Endodermal cell (in vitro differentiated cells): ENCODE measurements at regions not wholly inside any gene's neighbourhood (a gene's known extent, or its start where the extent isn't known, plus 50 kb on each side); places are given as distances from the start of the nearest gene placed in this dataset.

Experiments
- DNase-seq: peaks from one replicate; pipeline ENCODE4 v3.0.0-alpha.2; 2017
- H3K27ac ChIP-seq: 2 replicates; pipeline ENCODE4 v1.5.1; 2013; ENCODE audit warnings: mild to moderate bottlenecking, low read depth, low read length, moderate library complexity
- H3K27me3 ChIP-seq: 2 replicates; pipeline ENCODE4 v1.6.1; 2013; ENCODE audit warnings: mild to moderate bottlenecking, low read length, moderate library complexity; ENCODE audit not compliant: insufficient read depth, control insufficient read depth, poor library complexity, severe bottlenecking
- H3K36me3 ChIP-seq: 2 replicates; pipeline ENCODE4 v1.7.0; 2013; ENCODE audit warnings: mild to moderate bottlenecking, low read length, moderate library complexity; ENCODE audit not compliant: control insufficient read depth, insufficient read depth
- H3K4me1 ChIP-seq: one replicate; pipeline ENCODE4 v1.7.0; 2013; ENCODE audit warnings: low read length; ENCODE audit not compliant: control insufficient read depth, insufficient read depth
- H3K4me3 ChIP-seq: 2 replicates; pipeline ENCODE4 v1.5.1; 2013; ENCODE audit warnings: mild to moderate bottlenecking, low read length, moderate library complexity
- H3K9ac ChIP-seq: 2 replicates; pipeline ENCODE4 v1.6.1; 2013; ENCODE audit warnings: mild to moderate bottlenecking, low read length, moderate library complexity; ENCODE audit not compliant: poor library complexity, severe bottlenecking; ENCODE audit errors: extremely low read depth
- H3K9me3 ChIP-seq: 2 replicates; pipeline ENCODE4 v1.6.1; 2013; ENCODE audit warnings: mild to moderate bottlenecking, low read length, moderate library complexity; ENCODE audit not compliant: control insufficient read depth
- H3K27ac Mint-ChIP-seq: 2 replicates; pipeline ENCODE4 v1.8.0; 2020; ENCODE audit warnings: mixed read lengths
- H3K27me3 Mint-ChIP-seq: 2 replicates; pipeline ENCODE4 v1.8.0; 2021; ENCODE audit warnings: mild to moderate bottlenecking, mixed read lengths; ENCODE audit not compliant: insufficient read depth
- H3K36me3 Mint-ChIP-seq: 2 replicates; pipeline ENCODE4 v1.8.0; 2020; ENCODE audit warnings: low read depth, mixed read lengths
- H3K4me1 Mint-ChIP-seq: 2 replicates; pipeline ENCODE4 v1.8.0; 2020; ENCODE audit warnings: mixed read lengths
- H3K4me3 Mint-ChIP-seq: 2 replicates; pipeline ENCODE4 v1.8.0; 2020; ENCODE audit warnings: mild to moderate bottlenecking, moderate library complexity, mixed read lengths
- H3K9me3 Mint-ChIP-seq: 2 replicates; pipeline ENCODE4 v1.8.0; 2020; ENCODE audit warnings: mild to moderate bottlenecking, mixed read lengths
- whole genome bisulfite sequencing, 2 experiments: methylation state at CpG; one replicate each; pipeline versions ENCODE4 v1.1.5 to v1.1.7; 2013; ENCODE audit warnings: missing lambda C conversion rate in 2 of 2, mixed read lengths in 1 of 2; ENCODE audit not compliant: insufficient coverage in 1 of 2, insufficient read length in 1 of 2; 5-methylcytosine and 5-hydroxymethylcytosine counted together
- TF ChIP-seq, protein P1 (sequence below): fragments of 200-600 bp; sonication (generic); conservative IDR thresholded peaks from 2 replicates; pipeline ENCODE4 v1.5.0; 2021; ENCODE audit warnings: antibody characterized with exemption, mild to moderate bottlenecking

DNA sequence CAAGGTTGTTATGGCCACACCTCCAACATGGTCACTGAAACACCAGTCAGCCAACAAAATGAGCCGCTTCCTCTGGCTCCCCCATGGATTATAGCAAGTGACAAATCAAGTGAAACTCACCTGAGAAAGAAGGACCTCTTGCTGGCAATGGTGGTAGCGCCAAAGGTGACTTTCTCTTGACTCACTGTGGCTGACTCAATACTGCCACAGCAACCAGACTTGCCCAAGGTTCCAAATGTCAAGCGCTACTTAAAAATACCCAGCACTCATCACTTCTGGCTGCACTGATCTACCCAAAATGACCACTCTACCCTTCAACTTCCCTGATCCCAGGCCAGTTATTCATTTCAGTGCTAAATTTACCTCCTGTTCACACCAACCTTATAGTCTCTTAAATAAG is 495.5 kb downstream of the FOXO1 start:
- TF ChIP-seq, protein P1, sequence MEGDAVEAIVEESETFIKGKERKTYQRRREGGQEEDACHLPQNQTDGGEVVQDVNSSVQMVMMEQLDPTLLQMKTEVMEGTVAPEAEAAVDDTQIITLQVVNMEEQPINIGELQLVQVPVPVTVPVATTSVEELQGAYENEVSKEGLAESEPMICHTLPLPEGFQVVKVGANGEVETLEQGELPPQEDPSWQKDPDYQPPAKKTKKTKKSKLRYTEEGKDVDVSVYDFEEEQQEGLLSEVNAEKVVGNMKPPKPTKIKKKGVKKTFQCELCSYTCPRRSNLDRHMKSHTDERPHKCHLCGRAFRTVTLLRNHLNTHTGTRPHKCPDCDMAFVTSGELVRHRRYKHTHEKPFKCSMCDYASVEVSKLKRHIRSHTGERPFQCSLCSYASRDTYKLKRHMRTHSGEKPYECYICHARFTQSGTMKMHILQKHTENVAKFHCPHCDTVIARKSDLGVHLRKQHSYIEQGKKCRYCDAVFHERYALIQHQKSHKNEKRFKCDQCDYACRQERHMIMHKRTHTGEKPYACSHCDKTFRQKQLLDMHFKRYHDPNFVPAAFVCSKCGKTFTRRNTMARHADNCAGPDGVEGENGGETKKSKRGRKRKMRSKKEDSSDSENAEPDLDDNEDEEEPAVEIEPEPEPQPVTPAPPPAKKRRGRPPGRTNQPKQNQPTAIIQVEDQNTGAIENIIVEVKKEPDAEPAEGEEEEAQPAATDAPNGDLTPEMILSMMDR: no peak
- H3K27ac Mint-ChIP-seq: no peak overlapping the region

GRCh38 chr13:40171566-40171965 is 494.9 kb downstream of the FOXO1 start:
- WGBS, 2 experiments: 100% methylated on average over 2 of the region's 2 CpGs; no CpG with 5 or more reads in 1 of the 2 experiments
- peaks cover 20% of the 10 kb centered on the region for H3K4me1 Mint-ChIP-seq
- H3K4me1 ChIP-seq: peaks cover 6% of the 10 kb centered on the region
- H3K9me3 ChIP-seq: no peaks in the 10 kb centered on the region
- no peak overlapping the region for H3K27ac ChIP-seq
- no peaks in the 10 kb centered on the region for H3K36me3 Mint-ChIP-seq
- no peak overlapping the region for H3K9ac ChIP-seq
- H3K4me3 ChIP-seq: no peak overlapping the region
- DNase-seq: no peak
- H3K4me3 Mint-ChIP-seq: peak overlapping the region; percentile 42
- TF ChIP-seq, protein P1: no peak
- no peak overlapping the region for H3K27ac Mint-ChIP-seq
- H3K27me3 Mint-ChIP-seq: peaks cover 58% of the 10 kb centered on the region
- peaks cover 19% of the 10 kb centered on the region for H3K27me3 ChIP-seq
- no peaks in the 10 kb centered on the region for H3K9me3 Mint-ChIP-seq
- no peaks in the 10 kb centered on the region for H3K36me3 ChIP-seq

More for the DNA sequence above, 495.5 kb downstream of the FOXO1 start:
- Histone ChIP-seq H3K9ac (no peak overlapping the region), H3K4me3 (no peak overlapping the region), H3K36me3 (no peaks in the 10 kb centered on the region), H3K4me1 (peaks cover 6% of the 10 kb centered on the region), H3K27ac (no peak overlapping the region), H3K9me3 (no peaks in the 10 kb centered on the region), H3K27me3 (peaks cover 19% of the 10 kb centered on the region)
- no peaks in the 10 kb centered on the region for H3K9me3 Mint-ChIP-seq
- H3K4me1 Mint-ChIP-seq: peaks cover 20% of the 10 kb centered on the region
- WGBS, 2 experiments: 92 to 93% methylated on average over 2 to 3 of the region's 3 CpGs
- DNase-seq: peak; percentile 49
- H3K36me3 Mint-ChIP-seq: no peaks in the 10 kb centered on the region
- H3K4me3 Mint-ChIP-seq: no peak overlapping the region
- peaks cover 57% of the 10 kb centered on the region for H3K27me3 Mint-ChIP-seq

- Mint-ChIP-seq H3K9me3 (no peaks in the 10 kb centered on the region), H3K4me1 (peaks cover 20% of the 10 kb centered on the region), H3K36me3 (no peaks in the 10 kb centered on the region), H3K4me3 (peak overlapping the region; percentile 42), H3K27ac (no peak overlapping the region), H3K27me3 (peaks cover 64% of the 10 kb centered on the region)
- H3K36me3 ChIP-seq: no peaks in the 10 kb centered on the region
- H3K4me1 ChIP-seq: peaks cover 6% of the 10 kb centered on the region
- peak; percentile 71 for DNase-seq
- peaks cover 20% of the 10 kb centered on the region for H3K27me3 ChIP-seq
- H3K4me3 ChIP-seq: no peak overlapping the region
- no peaks in the 10 kb centered on the region for H3K9me3 ChIP-seq
- TF ChIP-seq, protein P1: peak; percentile 41
- H3K27ac ChIP-seq: no peak overlapping the region
- 95 to 98% methylated on average over 26 to 32 of the region's 32 CpGs for WGBS, 2 experiments
- H3K9ac ChIP-seq: no peak overlapping the region
These were observed 494.3 kb downstream of the FOXO1 start for GRCh38 chr13:40172149-40172591.
